Trophoblast cell (in vitro differentiated cells and primary cell): ENCODE measurements at regions not wholly inside any gene's neighbourhood (a gene's known extent, or its start where the extent isn't known, plus 50 kb on each side); places are given as distances from the start of the nearest gene placed in this dataset.
"Not testable (repeated sequence)": the region's sequence is repeated elsewhere in the genome, so short reads cannot be mapped to it uniquely, and the experiment has no call there.

Experiments
- DNase-seq, 2 donors: peaks; one replicate each; pipeline ENCODE4 v3.0.0-alpha.2; 2016
- H2AFZ ChIP-seq: 2 replicates; pipeline ENCODE4 v1.6.1; 2013; ENCODE audit warnings: low read length, moderate library complexity, mild to moderate bottlenecking; ENCODE audit not compliant: insufficient read depth, poor library complexity
- H2AK5ac ChIP-seq: 2 replicates; pipeline ENCODE4 v1.6.1; 2013; ENCODE audit warnings: mild to moderate bottlenecking, low read length
- H2BK120ac ChIP-seq: 2 replicates; pipeline ENCODE4 v1.6.1; 2013; ENCODE audit warnings: low read length, mild to moderate bottlenecking, moderate library complexity; ENCODE audit not compliant: insufficient read depth, poor library complexity
- H2BK12ac ChIP-seq: 2 replicates; pipeline ENCODE4 v1.6.1; 2013; ENCODE audit warnings: mild to moderate bottlenecking, low read length, moderate library complexity
- H2BK5ac ChIP-seq: 2 replicates; pipeline ENCODE4 v1.6.1; 2013; ENCODE audit warnings: low read length, low read depth, moderate library complexity, mild to moderate bottlenecking; ENCODE audit not compliant: poor library complexity
- H3K14ac ChIP-seq: 2 replicates; pipeline ENCODE4 v1.6.1; 2013; ENCODE audit warnings: mild to moderate bottlenecking, low read length
- H3K18ac ChIP-seq: 2 replicates; pipeline ENCODE4 v1.6.1; 2013; ENCODE audit warnings: mild to moderate bottlenecking, low read length
- H3K23ac ChIP-seq: 2 replicates; pipeline ENCODE4 v1.6.1; 2013; ENCODE audit warnings: low read length
- H3K27ac ChIP-seq: 2 replicates; pipeline ENCODE4 v1.5.1; 2013; ENCODE audit warnings: low read depth, mild to moderate bottlenecking, inconsistent platforms, low read length, moderate library complexity
- H3K27me3 ChIP-seq: 2 replicates; pipeline ENCODE4 v1.6.1; 2013; ENCODE audit warnings: inconsistent platforms, mild to moderate bottlenecking, low read length, moderate library complexity; ENCODE audit not compliant: insufficient read depth
- H3K36me3 ChIP-seq, 2 experiments: 1 replicate in 1 of 2; 2 replicates in 1 of 2; pipeline ENCODE4 v1.6.1; 2013; ENCODE audit warnings: low read length in 2 of 2, mild to moderate bottlenecking in 2 of 2, moderate library complexity in 1 of 2; ENCODE audit not compliant: insufficient read depth in 2 of 2, control insufficient read depth in 1 of 2
- H3K4ac ChIP-seq: 2 replicates; pipeline ENCODE4 v1.6.1; 2013; ENCODE audit warnings: low read depth, mild to moderate bottlenecking, low read length, moderate library complexity
- H3K4me1 ChIP-seq, 2 experiments: 1 replicate in 1 of 2; 2 replicates in 1 of 2; pipeline ENCODE4 v1.6.1; 2013; ENCODE audit warnings: low read length in 2 of 2, mild to moderate bottlenecking in 2 of 2, moderate library complexity in 1 of 2; ENCODE audit not compliant: insufficient read depth in 2 of 2, control insufficient read depth in 1 of 2
- H3K4me2 ChIP-seq: 2 replicates; pipeline ENCODE4 v1.6.1; 2013; ENCODE audit warnings: inconsistent platforms, mild to moderate bottlenecking, low read length, moderate library complexity
- H3K4me3 ChIP-seq: 2 replicates; pipeline ENCODE4 v1.5.1; 2013; ENCODE audit warnings: mild to moderate bottlenecking, low read depth, low read length, inconsistent platforms
- H3K79me1 ChIP-seq: one replicate; pipeline ENCODE4 v1.6.1; 2013; ENCODE audit warnings: low read length
- H3K79me2 ChIP-seq: 2 replicates; pipeline ENCODE4 v1.6.1; 2013; ENCODE audit warnings: low read length, mild to moderate bottlenecking; ENCODE audit not compliant: control insufficient read depth, insufficient read depth, poor library complexity
- H3K9ac ChIP-seq: 2 replicates; pipeline ENCODE4 v1.6.1; 2013; ENCODE audit warnings: mild to moderate bottlenecking, low read length
- H3K9me3 ChIP-seq: 2 replicates; pipeline ENCODE4 v1.6.1; 2013; ENCODE audit warnings: low read depth, mild to moderate bottlenecking, control low read depth, inconsistent platforms, low read length; ENCODE audit not compliant: insufficient read depth
- H4K12ac ChIP-seq: 2 replicates; pipeline ENCODE4 v1.6.1; 2013; ENCODE audit warnings: low read depth, mild to moderate bottlenecking, low read length, moderate library complexity
- H4K8ac ChIP-seq: 2 replicates; pipeline ENCODE4 v1.6.1; 2013; ENCODE audit warnings: low read depth, mild to moderate bottlenecking, low read length, moderate library complexity
- H4K91ac ChIP-seq: one replicate; pipeline ENCODE4 v1.6.1; 2013; ENCODE audit warnings: low read depth, mild to moderate bottlenecking, low read length, moderate library complexity
- WGBS: extraction: QIAGEN DNeasy Blood & Tissue Kit; methylation state at CpG from one replicate; pipeline ENCODE4 v1.1.7; 2013; ENCODE audit warnings: missing lambda C conversion rate; ENCODE audit not compliant: insufficient read length, insufficient coverage; ENCODE audit errors: extremely low coverage; 5-methylcytosine and 5-hydroxymethylcytosine counted together

- H4K91ac ChIP-seq: no peak overlapping the region
- H3K27me3 ChIP-seq: no peaks in the 10 kb centered on the region
- H2BK120ac ChIP-seq: no peak overlapping the region
- H3K23ac ChIP-seq: no peak overlapping the region
- H2AK5ac ChIP-seq: no peak overlapping the region
- no peak overlapping the region for H4K8ac ChIP-seq
- no peaks in the 10 kb centered on the region for H3K36me3 ChIP-seq
- no peak overlapping the region for H2BK5ac ChIP-seq
- no peaks in the 10 kb centered on the region for H3K79me2 ChIP-seq
- H3K4me1 ChIP-seq: no peaks in the 10 kb centered on the region
- H3K4ac ChIP-seq: no peak overlapping the region
- no peak overlapping the region for H3K4me2 ChIP-seq
- H3K79me1 ChIP-seq: no peaks in the 10 kb centered on the region
- H3K9me3 ChIP-seq: peaks cover 14% of the 10 kb centered on the region
- no peak for DNase-seq
- no peak overlapping the region for H3K4me3 ChIP-seq
- H4K12ac ChIP-seq: no peak overlapping the region
- no peak overlapping the region for H3K27ac ChIP-seq
- H2AFZ ChIP-seq: no peak overlapping the region
- H3K14ac ChIP-seq: no peak overlapping the region
- H3K18ac ChIP-seq: no peak overlapping the region
- no peak overlapping the region for H3K9ac ChIP-seq
- no peak overlapping the region for H2BK12ac ChIP-seq
Observed at GRCh38 chr5:45893309-45893708, 197.1 kb upstream of the HCN1 start.

DNA sequence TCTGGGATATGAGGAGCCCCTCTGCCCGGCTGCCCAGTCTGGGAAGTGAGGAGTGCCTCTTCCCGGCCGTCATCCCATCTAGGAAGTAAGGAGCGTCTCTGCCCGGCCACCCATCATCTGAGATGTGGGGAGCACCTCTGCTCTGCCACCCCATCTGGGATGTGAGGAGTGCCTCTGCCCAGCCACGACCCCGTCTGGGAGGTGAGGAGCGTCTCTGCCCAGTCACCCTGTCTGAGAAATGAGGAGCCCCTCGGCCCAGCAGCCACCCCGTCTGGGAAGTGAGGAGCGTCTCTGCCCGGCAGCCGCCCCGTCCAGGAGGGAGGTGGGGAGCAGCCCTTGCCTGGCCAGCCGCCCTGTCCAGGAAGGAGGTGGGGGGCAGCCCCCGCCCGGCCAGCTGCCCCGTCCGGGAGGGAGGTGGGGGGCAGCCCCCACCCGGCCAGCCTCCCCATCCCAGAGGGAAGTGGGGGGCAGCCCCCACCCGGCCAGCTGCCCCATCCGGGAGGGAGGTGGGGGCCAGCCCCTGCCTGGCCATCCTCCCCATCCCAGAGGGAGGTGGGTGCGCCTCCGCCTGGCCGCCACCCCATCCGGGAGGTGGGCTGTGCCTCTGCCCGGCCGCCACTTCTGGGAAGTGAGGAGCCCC, 194.4 kb upstream of the HCN1 start:
- DNase-seq, H3K23ac ChIP-seq, H3K4me1 ChIP-seq, H3K14ac ChIP-seq, H3K36me3 ChIP-seq, H3K4me2 ChIP-seq, H4K91ac ChIP-seq, H2AFZ ChIP-seq, H3K27ac ChIP-seq, H2BK5ac ChIP-seq, H3K18ac ChIP-seq, H3K4ac ChIP-seq, H3K79me1 ChIP-seq, H3K4me3 ChIP-seq, H3K27me3 ChIP-seq, H3K79me2 ChIP-seq, H2BK12ac ChIP-seq, H4K12ac ChIP-seq, H3K9ac ChIP-seq, H2BK120ac ChIP-seq, H2AK5ac ChIP-seq, H4K8ac ChIP-seq: not testable (repeated sequence)
- peaks cover 18% of the 10 kb centered on the region for H3K9me3 ChIP-seq
- WGBS: no CpG with 5 or more reads among the region's 28 CpGs

DNA sequence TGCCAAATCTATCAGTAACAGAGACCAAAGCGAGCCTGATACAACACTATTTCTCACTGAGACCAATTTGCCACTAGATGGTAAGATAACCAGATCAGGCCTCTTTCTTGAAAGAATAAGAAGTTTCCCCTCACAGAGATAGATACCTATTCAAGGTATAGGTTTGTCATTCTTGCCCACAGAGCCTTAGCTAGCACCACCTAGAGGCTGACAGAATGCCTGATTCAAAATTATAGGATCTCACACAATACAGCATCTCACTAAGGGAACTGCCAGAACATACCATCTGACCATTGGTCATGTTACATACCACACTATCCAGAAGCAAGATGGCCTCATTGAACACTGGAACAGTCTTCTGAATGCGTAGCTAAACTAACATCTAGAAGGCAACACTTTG, 166.6 kb upstream of the HCN1 start:
- WGBS: no CpG with 5 or more reads among the region's 2 CpGs
- DNase-seq: no peak
- H4K91ac ChIP-seq: no peak overlapping the region

DNA sequence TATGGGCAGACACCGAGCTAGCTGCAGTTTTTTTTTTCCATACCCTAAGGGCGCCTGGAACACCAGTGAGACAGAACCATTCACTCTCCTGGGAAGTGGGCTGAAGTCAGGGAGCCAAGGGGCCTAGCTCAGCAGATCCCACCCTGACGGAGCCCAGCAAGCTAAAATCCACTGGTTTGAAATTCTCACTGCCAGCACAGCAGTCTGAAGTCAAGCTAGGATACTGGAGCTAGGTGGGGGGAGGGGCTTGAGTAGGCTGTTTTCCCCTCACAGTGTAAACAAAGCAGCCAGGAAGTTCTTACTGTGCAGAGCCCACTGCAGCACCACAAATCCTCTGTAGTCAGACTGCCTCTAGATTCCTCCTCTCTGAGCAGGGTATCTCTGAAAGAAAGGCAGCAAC, 151.7 kb upstream of the HCN1 start:
- no peak for DNase-seq
- Histone ChIP-seq H3K9ac (no peak overlapping the region), H3K27ac (no peak overlapping the region), H3K9me3 (peaks cover 2% of the 10 kb centered on the region), H4K91ac (no peak overlapping the region), H3K14ac (no peak overlapping the region), H3K4me3 (no peak overlapping the region), H2BK120ac (no peak overlapping the region), H3K4me1 (peaks cover 2 to 6% of the 10 kb centered on the region in 2 experiments), H3K18ac (no peak overlapping the region), H3K27me3 (no peaks in the 10 kb centered on the region), H3K79me1 (peaks cover 2% of the 10 kb centered on the region), H3K4ac (no peak overlapping the region), H2AK5ac (no peak overlapping the region), H2BK12ac (no peak overlapping the region), H3K79me2 (no peaks in the 10 kb centered on the region), H3K36me3 (no peaks in the 10 kb centered on the region), H2BK5ac (no peak overlapping the region), H4K8ac (peak overlapping the region; percentile 75), H3K23ac (no peak overlapping the region), H2AFZ (peak overlapping the region; percentile 63), H3K4me2 (no peak overlapping the region), H4K12ac (peak overlapping the region; percentile 67)
- WGBS: no CpG with 5 or more reads among the region's 3 CpGs

More for the DNA sequence above, 166.6 kb upstream of the HCN1 start:
- H2BK5ac ChIP-seq: no peak overlapping the region
- no peaks in the 10 kb centered on the region for H3K79me1 ChIP-seq
- no peaks in the 10 kb centered on the region for H3K27me3 ChIP-seq
- H3K4ac ChIP-seq: no peak overlapping the region
- H3K14ac ChIP-seq: no peak overlapping the region
- H3K18ac ChIP-seq: no peak overlapping the region
- H3K9me3 ChIP-seq: peaks cover 2% of the 10 kb centered on the region
- H2AFZ ChIP-seq: no peak overlapping the region
- H3K4me1 ChIP-seq: no peaks in the 10 kb centered on the region
- H3K4me2 ChIP-seq: no peak overlapping the region
- H4K8ac ChIP-seq: no peak overlapping the region
- H3K79me2 ChIP-seq: no peaks in the 10 kb centered on the region
- no peak overlapping the region for H4K12ac ChIP-seq
- H3K9ac ChIP-seq: no peak overlapping the region
- no peak overlapping the region for H2AK5ac ChIP-seq
- H3K36me3 ChIP-seq: no peaks in the 10 kb centered on the region
- no peak overlapping the region for H2BK12ac ChIP-seq
- no peak overlapping the region for H3K4me3 ChIP-seq
- no peak overlapping the region for H3K27ac ChIP-seq
- H3K23ac ChIP-seq: no peak overlapping the region
- no peak overlapping the region for H2BK120ac ChIP-seq
